Left ventricle myocardium inferior (tissue), 1 donor: ENCODE measurements at regions not wholly inside any gene's neighbourhood (a gene's known extent, or its start where the extent isn't known, plus 50 kb on each side); places are given as distances from the start of the nearest gene placed in this dataset.
"Not testable (repeated sequence)": the region's sequence is repeated elsewhere in the genome, so short reads cannot be mapped to it uniquely, and the experiment has no call there.

Experiments
- DNase-seq: peaks from one replicate; pipeline ENCODE4 v3.0.0-alpha.2; 2020
- H3K27ac ChIP-seq: fragments of 200-600 bp; replicated peaks from 2 replicates; pipeline ENCODE4 v1.8.0; 2021
- H3K27me3 ChIP-seq: fragments of 200-600 bp; 2 replicates; pipeline ENCODE4 v1.8.0; 2021; ENCODE audit warnings: low read depth
- H3K36me3 ChIP-seq: fragments of 200-600 bp; 2 replicates; pipeline ENCODE4 v1.8.0; 2021
- H3K4me1 ChIP-seq: fragments of 200-600 bp; 2 replicates; pipeline ENCODE4 v1.8.0; 2021
- H3K4me3 ChIP-seq: fragments of 200-600 bp; 2 replicates; pipeline ENCODE4 v1.8.0; 2021; ENCODE audit warnings: mild to moderate bottlenecking, moderate library complexity
- H3K9me3 ChIP-seq: fragments of 200-600 bp; replicated peaks from 2 replicates; pipeline ENCODE4 v1.8.0; 2021
- intact Hi-C: fragments of 100-400 bp; cut with micrococcal nuclease; formaldehyde crosslinking; loops from one replicate; pipeline ENCODE4 v1.11.0; 2022
- TF ChIP-seq, protein P1 (sequence below): fragments of 200-600 bp; IDR thresholded peaks from 2 replicates; pipeline ENCODE4 v1.8.0; 2021; ENCODE audit warnings: antibody characterized with exemption, mild to moderate bottlenecking, borderline replicate concordance
- donor health status: DM: no; HTN: yes; CAD: no; lungs with severe emphysema.

DNA sequence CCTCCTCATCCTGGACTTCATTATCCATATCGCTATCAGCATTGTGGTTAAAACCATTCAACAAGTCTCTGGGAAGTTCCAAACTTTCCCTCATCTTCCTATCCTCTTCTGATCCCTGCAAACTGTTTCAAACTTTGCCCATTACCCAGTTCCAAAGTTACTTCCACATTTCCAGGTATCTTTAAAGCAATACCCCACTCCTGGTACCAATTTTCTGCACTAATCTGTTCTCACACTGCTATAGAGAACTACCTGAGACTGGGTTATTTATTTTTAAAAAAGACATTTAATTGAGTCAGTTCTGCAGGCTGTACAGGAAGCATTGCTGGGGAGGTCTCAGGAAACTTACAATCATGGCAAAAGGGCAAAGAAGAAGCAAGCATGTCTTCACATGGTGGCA, 147.3 kb downstream of the ARL4A start:
- no peaks in the 10 kb centered on the region for H3K27me3 ChIP-seq
- intact Hi-C loops: no loop called here
- H3K4me1 ChIP-seq: no peaks in the 10 kb centered on the region
- H3K9me3 ChIP-seq: peaks cover 13% of the 10 kb centered on the region
- H3K27ac ChIP-seq: no peak overlapping the region
- no peak overlapping the region for H3K4me3 ChIP-seq
- no peak for DNase-seq
- no peaks in the 10 kb centered on the region for H3K36me3 ChIP-seq
- TF ChIP-seq, protein P1, sequence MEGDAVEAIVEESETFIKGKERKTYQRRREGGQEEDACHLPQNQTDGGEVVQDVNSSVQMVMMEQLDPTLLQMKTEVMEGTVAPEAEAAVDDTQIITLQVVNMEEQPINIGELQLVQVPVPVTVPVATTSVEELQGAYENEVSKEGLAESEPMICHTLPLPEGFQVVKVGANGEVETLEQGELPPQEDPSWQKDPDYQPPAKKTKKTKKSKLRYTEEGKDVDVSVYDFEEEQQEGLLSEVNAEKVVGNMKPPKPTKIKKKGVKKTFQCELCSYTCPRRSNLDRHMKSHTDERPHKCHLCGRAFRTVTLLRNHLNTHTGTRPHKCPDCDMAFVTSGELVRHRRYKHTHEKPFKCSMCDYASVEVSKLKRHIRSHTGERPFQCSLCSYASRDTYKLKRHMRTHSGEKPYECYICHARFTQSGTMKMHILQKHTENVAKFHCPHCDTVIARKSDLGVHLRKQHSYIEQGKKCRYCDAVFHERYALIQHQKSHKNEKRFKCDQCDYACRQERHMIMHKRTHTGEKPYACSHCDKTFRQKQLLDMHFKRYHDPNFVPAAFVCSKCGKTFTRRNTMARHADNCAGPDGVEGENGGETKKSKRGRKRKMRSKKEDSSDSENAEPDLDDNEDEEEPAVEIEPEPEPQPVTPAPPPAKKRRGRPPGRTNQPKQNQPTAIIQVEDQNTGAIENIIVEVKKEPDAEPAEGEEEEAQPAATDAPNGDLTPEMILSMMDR: no peak

DNA sequence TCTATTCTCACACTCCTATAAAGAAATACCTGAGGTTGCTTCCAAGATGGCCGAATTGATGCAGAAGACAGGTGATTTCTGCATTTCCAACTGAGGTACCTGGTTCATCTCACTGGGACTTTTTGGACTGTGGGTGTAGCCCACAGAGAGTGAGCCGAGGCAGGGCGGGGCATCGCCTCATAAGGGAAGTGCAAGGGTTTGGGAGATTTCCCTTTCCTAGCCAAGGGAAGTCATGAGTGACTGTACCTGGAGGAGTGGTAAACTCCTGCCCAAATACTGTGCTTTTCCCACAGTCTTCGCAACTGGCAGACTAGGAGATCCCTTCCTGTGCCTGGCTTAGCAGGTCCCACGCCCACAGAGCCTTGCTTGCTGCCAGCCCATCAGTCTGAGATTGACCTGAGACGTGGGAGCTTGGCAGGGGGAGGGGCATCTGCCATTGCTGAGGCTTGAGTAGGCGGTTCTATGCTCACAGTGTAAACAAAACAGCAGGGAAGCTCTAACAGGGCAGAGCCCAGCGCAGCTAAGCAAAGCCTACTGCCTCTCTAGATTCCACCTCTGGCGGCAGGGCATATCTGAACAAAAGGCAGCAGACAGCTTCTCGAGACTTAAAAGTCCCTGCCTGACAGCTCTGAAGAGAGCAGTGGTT, 152.2 kb downstream of the ARL4A start:
- no peaks in the 10 kb centered on the region for H3K27me3 ChIP-seq
- DNase-seq: no peak
- no peaks in the 10 kb centered on the region for H3K4me1 ChIP-seq
- H3K9me3 ChIP-seq: peaks cover 13% of the 10 kb centered on the region
- no peak overlapping the region for H3K4me3 ChIP-seq
- no peaks in the 10 kb centered on the region for H3K36me3 ChIP-seq
- TF ChIP-seq, protein P1: no peak
- intact Hi-C loops: no loop called here
- H3K27ac ChIP-seq: no peak overlapping the region

DNA sequence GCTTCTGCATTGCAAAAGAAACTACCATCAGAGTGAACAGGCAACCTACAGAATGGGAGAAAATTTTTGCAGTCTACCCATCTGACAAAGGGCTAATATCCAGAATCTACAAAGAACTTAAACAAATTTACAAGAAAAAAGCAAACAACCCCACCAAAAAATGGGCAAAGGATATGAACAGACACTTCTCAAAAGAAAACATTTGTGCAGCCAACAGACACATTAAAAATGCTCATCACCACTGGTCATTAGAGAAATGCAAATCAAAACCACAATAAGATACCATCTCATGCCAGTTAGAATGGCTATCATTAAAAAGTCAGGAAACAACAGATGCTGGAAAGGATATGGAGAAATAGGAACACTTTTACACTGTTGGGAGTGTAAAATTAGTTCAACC, 157.3 kb downstream of the ARL4A start:
- H3K27ac ChIP-seq, H3K4me3 ChIP-seq, H3K4me1 ChIP-seq, H3K36me3 ChIP-seq, H3K27me3 ChIP-seq, DNase-seq, intact Hi-C loops: not testable (repeated sequence)
- peaks cover 43% of the 10 kb centered on the region for H3K9me3 ChIP-seq

DNA sequence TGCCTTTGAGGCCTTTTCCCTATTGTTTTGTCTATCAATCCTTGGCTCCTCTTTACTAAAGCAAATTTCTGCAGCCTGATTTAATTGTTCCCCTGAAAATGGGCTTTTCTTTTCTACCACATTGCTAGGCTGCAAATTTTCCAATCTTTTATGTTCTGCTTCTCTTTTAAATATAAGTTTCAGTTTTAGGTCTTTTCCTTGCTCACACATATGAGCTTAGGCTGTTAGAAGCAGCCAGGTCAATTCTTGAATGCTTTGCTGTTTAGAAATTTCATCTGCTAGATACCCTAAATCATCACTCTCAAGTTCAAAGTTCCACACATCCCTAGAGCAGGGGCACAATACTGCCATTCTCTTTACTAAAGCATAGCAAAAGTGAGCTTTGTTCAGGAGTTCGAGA, 159.6 kb downstream of the ARL4A start:
- no peaks in the 10 kb centered on the region for H3K27me3 ChIP-seq
- TF ChIP-seq, protein P1: no peak
- no peaks in the 10 kb centered on the region for H3K4me1 ChIP-seq
- H3K9me3 ChIP-seq: peaks cover 43% of the 10 kb centered on the region
- no peaks in the 10 kb centered on the region for H3K36me3 ChIP-seq
- intact Hi-C loops: no loop called here
- no peak overlapping the region for H3K4me3 ChIP-seq
- DNase-seq: no peak
- H3K27ac ChIP-seq: no peak overlapping the region

DNA sequence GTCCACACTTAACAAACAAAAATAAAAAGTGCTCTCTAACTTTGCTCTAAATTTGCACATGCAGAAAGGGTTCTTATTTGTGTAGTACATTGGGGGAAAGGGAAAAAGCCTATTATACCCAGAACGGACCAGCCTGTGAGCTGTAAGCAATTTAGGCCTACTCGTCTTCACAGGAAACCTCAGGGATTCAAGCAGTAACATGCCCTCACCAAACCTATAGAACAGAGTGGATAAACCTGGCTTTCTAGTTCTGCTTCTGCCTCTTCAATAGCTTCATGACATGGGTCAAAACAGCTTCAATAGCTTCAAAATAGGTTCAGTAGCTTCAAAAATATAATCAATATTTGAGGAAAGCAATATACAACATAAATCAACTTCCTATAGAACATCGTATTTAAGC, 163.7 kb downstream of the ARL4A start:
- Histone ChIP-seq H3K4me3 (no peak overlapping the region), H3K27me3 (no peaks in the 10 kb centered on the region), H3K4me1 (no peaks in the 10 kb centered on the region), H3K9me3 (peaks cover 20% of the 10 kb centered on the region), H3K36me3 (no peaks in the 10 kb centered on the region), H3K27ac (no peak overlapping the region)
- no peak for DNase-seq
- intact Hi-C loops: no loop called here
- TF ChIP-seq, protein P1: no peak

DNA sequence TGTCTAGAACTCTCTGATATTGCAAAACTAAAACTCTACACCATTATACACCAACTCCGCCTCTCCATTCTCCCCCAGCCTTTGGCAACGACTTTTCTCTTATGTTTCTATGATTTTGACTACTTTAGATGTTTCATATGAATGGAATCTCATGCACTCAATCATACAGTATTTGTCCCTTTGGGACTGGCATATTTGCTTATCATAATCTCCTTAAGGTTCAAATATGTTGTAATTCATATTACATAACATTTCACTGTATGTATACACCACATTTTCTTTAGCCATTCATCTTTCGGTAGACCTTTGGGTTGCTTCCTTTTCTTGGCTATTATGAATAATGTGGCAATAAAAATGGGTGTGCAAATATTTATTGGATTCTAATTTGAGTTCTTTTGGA, 164.4 kb downstream of the ARL4A start:
- H3K4me3 ChIP-seq: no peak overlapping the region
- H3K9me3 ChIP-seq: peaks cover 13% of the 10 kb centered on the region
- no peak overlapping the region for H3K27ac ChIP-seq
- no peaks in the 10 kb centered on the region for H3K27me3 ChIP-seq
- H3K4me1 ChIP-seq: no peaks in the 10 kb centered on the region
- intact Hi-C loops: no loop called here
- no peaks in the 10 kb centered on the region for H3K36me3 ChIP-seq
- TF ChIP-seq, protein P1: no peak
- no peak for DNase-seq
